GM18519 (cell line): ENCODE measurements at regions not wholly inside any gene's neighbourhood (a gene's known extent, or its start where the extent isn't known, plus 50 kb on each side); places are given as distances from the start of the nearest gene placed in this dataset.

Source experiments
- ATAC-seq: cut with Tn5 transposase; IDR thresholded peaks from one replicate; pipeline ENCODE4 v1.9.1; 2021; ENCODE audit warnings: mild to moderate bottlenecking, moderate library complexity; ENCODE audit not compliant: unreplicated experiment, low FRiP score

DNA sequence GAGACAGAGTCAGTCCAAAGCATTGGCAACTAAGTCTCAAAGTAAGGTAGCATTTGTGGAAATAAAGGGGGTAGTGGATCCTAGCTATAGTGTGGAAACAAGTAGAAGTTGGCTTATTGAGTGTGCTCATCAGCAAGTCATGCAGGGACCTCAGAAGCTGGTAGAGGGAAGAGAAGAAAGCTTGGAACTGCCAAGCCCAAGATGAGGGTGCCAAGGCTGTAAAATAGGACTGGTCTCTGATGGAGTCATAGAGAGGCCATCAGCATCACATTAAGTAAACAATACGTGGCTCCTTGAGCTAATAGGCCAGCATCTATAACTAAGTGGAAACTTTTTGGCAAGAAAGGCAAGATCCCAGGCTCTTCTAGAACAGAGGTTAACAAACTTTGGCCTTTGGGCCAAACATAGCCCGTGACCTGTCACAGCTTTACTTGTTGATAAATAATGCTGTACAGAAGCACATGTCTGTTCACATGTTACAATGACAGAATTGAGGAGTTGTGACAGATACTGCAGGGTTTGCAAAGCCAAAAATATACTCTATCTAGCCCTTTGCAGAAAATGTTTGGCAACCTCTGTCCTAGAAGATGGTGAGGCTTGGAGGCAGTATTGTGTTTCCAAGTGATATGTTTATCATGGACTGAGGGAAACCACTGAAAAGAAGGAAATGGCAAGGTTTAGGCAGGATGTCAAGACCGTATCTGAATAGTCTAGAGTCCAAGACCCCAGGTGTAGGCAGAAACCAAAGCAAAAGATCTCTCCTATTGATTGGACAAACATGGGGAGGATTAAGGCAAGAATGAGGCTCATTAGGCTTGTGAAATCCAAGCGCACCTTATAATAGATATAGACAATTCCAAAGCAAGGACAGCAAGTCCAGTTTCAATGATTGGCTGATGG lies 62.5 kb upstream of the CD44 start:
- ATAC-seq: no peak

DNA sequence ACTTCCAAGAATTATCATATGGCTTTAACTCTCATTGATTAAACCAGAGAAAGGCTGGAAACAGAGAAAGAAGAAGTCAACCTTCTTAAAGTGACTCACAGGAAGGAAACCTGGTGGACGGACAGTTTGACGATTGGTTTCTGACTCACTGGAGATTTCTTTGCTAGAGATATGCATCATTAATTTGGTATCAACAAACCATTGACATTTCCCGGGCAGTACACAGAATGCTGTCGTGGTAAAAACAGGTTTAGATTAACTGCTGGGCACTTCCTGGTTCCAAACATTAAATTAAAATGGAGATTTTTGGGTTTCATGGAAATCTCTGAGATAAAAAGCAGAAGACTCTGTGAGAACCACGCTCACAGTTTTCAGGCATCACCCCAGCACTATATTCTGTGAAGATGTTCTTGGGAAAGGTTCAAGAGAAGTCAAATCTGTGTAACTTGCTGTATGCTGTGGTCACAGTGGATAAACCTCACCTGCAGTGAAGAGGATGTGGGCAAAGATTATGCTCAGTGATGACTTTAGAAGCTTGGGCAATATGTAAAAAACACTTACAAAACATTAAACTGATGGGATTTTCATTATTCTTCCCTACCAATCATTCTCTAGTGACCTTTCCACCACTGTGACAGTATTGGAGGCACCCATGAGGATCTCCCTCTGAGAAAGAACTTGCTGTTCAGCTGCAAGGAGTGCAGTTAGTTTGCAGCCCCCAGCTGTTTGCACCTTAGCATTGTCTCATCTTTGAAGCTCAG lies 61.1 kb upstream of the CD44 start:
- ATAC-seq: peak; percentile 43

- ATAC-seq: no peak
Measured at GRCh38 chr11:35078470-35078735, 60.6 kb upstream of the CD44 start.

DNA sequence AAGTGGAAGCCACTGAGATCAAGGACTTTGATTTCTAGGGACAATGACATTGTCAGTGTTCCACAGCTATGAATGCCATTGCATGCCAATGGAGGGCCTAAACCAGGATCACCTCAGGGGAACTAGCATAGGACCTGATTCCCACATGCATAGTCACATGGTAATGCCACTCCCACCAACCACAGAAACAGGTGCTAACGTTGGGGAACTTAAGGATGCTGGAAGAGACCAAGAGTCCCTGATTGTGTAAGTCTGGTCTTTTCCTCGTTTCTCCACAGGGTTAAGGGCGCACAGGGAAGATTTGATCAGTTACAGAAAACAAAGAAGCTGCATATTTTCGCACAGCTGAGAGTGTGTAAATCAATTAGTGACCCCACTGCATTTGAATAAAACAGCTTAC lies 59.4 kb upstream of the CD44 start:
- no peak for ATAC-seq

- peak; percentile 58 for ATAC-seq
Measured at GRCh38 chr11:35082321-35083180, 56.4 kb upstream of the CD44 start.

- no peak for ATAC-seq
Measured at GRCh38 chr11:35083181-35083430, 55.9 kb upstream of the CD44 start.

DNA sequence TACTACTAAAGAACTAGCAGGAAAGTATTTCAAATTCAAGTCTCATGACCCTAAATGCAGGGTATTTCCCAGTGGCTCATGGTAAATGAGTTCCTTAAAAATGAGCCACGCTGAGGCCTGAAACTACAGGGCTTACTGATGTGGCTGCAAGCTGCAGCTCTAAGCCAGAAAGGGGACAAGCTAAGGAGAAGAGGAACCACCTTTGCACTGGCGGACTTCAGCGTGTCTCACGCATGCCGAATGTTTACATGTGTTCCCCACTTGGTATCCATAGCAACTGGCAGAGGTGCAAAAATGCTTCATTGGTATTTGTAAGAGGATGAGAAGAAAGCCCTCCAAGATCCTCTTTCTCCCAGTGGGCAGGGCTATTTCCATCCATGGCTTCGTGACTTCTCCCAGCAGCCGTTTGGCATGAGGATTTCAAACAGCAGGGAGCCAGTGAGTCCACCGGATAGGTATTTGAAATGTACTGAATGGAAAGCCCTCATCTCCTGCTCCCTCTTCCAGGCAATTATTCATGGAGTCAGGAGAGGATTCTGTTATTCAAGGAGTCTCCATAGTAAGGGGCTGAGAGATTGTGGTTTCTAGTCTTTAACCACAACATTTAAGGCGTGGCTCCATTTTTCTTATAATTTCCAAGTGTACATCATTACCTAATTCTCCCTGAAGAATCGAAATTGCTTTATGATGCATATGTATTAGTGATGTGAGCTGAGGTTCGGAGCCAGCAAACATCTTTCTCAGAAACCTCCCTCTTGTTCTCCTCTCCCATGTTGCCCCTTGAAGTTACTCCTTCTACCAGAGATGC lies 55.3 kb upstream of the CD44 start:
- ATAC-seq: peak; percentile 57

GRCh38 chr11:35084817-35085440 lies 54.0 kb upstream of the CD44 start:
- no peak for ATAC-seq

DNA sequence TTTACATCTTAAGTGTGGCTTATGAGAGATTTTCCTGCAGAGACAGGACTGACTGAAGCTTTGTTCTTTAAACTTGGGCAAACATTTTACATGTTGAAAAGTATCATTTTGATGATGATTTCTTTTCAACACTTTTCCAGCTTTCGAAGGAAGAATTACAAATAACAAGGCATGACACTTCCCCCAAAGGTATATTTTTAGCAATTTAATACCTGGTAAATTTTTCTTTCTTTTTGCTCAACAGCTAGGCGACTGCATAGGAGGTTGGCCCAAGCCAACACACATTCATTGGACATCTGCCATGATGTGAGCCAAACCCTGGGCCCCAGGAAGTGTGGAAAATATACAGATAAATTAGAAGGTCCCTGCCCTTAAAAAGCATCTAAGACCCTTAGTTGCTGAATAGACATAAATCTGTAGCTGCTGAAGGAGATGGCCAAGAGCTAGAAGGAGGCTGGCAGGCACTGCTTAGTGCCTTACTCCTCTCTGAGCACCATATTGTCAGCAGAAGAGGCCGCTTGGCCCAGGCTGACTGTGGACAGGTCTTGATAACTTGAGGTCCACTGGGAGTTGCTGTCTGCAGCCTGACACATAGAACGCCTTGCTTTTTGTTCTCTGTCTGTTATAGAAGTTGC lies 53.3 kb upstream of the CD44 start:
- no peak for ATAC-seq

DNA sequence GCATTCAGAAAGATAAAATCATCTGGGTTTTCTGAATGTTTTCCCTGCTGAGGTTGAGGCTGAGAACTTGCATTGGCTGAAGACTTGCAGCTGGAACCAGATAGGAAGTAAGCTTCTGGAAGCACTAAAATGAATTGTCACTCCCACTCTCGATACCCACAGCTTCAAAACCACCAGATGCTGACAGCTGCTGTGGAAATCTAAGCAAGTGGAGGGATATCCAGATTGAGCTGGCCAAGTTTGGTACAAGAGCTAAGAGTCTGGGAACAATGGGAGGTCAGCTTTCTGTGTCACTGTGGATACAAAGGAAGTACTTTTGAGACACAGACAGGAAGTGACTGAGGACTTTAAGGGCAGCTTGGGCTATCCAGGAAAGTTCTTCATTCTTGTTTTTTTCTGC lies 51.3 kb upstream of the CD44 start:
- no peak for ATAC-seq

DNA sequence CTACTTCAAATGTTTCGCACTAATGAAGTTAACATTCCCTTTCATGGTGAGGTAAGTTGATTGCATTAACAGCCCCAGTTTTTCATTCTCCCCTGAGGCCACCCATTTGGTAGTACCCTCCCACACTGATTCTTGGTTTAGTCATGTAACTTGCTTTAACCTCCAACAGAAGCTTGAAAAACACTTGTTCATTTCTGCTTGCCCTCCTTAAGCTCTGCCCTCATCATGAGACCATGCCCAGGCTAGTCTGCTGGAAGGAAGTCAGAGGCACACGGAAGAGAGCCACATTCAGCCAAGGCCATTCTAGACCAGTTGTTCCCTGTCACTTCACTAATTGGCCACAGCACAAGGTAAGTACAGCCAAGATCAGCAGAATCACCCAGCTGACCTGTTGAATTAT lies 50.7 kb upstream of the CD44 start:
- no peak for ATAC-seq

GRCh38 chr11:35088676-35089075 lies 50.3 kb upstream of the CD44 start:
- ATAC-seq: no peak
